Testis (tissue), 2 donors: ENCODE measurements at regions not wholly inside any gene's neighbourhood (a gene's known extent, or its start where the extent isn't known, plus 50 kb on each side); places are given as distances from the start of the nearest gene placed in this dataset.

Experiments used
- DNase-seq: peaks from one replicate; pipeline ENCODE4 v3.0.0-alpha.2; 2019
- H3K27ac ChIP-seq, 2 donors: fragments of 200-600 bp; sonication (generic); one replicate each; pipeline ENCODE4 v1.5.1; 2019
- H3K27me3 ChIP-seq: fragments of 200-600 bp; sonication (generic); one replicate; pipeline ENCODE4 v1.5.1; 2019
- H3K36me3 ChIP-seq: fragments of 200-600 bp; sonication (generic); one replicate; pipeline ENCODE4 v1.5.1; 2017; ENCODE audit warnings: low read depth; ENCODE audit errors: missing control alignments
- H3K4me1 ChIP-seq: fragments of 200-600 bp; sonication (generic); one replicate; pipeline ENCODE4 v1.5.1; 2019
- H3K4me3 ChIP-seq, 2 donors: fragments of 200-600 bp; sonication (generic); one replicate each; pipeline ENCODE4 v1.5.1; 2017 to 2019
- H3K9me3 ChIP-seq: fragments of 200-600 bp; sonication (generic); one replicate; pipeline ENCODE4 v1.5.1; 2017
- POLR2A ChIP-seq: fragments of 450-650 bp; IDR thresholded peaks from one replicate; pipeline ENCODE4 v1.6.1; 2017; ENCODE audit warnings: antibody characterized with exemption, mild to moderate bottlenecking, moderate library complexity
- WGBS, 2 donors: methylation state at CpG; one replicate each; pipeline ENCODE4 v1.1.5; 2018; 5-methylcytosine and 5-hydroxymethylcytosine counted together
- intact Hi-C: fragments of 100-400 bp; cut with DNase I; formaldehyde crosslinking; loops from one replicate; pipeline ENCODE4 v1.15.1; 2023; ENCODE audit warnings: low total_unique reads
- TF ChIP-seq, protein P1 (sequence below), 3 experiments: fragments of 450-650 bp in 2 of 3; fragments of 200-600 bp in 1 of 3; sonication (generic) in 1 of 3; IDR thresholded peaks; one replicate each; pipeline ENCODE4 v1.5.1; 2016 to 2019; ENCODE audit warnings: antibody characterized with exemption in 3 of 3, mild to moderate bottlenecking in 2 of 3, moderate library complexity in 1 of 3

DNA sequence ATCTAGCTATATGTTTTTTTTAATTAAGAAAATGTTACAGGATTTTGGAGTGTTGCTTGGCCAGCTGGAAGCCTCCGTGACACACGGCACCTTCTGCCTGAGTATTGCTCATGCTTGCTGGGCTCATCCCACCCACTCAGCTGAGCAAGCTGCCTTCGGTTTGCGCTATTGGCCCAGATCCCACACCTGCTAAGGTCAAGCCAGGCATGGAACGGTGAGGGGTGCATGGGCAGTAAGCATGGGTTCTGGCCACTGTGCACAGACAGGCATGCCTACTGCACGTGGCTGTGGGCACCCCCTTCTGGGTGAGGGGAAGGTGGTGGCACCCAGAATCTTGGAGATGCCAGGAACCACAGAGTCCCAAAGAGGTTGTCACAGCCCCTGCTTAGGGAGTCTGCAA lies 1178.4 kb upstream of the PCDH7 start:
- H3K36me3 ChIP-seq = no peaks in the 10 kb centered on the region
- no peaks in the 10 kb centered on the region for H3K27me3 ChIP-seq
- no peaks in the 10 kb centered on the region for H3K9me3 ChIP-seq
- no peaks in the 10 kb centered on the region for H3K4me1 ChIP-seq
- intact Hi-C loops = no loop called here
- DNase-seq = no peak
- H3K27ac ChIP-seq = no peak overlapping the region
- 66 to 69% methylated on average over 3 to 6 of the region's 6 CpGs for WGBS, 2 donors
- TF ChIP-seq, protein P1, sequence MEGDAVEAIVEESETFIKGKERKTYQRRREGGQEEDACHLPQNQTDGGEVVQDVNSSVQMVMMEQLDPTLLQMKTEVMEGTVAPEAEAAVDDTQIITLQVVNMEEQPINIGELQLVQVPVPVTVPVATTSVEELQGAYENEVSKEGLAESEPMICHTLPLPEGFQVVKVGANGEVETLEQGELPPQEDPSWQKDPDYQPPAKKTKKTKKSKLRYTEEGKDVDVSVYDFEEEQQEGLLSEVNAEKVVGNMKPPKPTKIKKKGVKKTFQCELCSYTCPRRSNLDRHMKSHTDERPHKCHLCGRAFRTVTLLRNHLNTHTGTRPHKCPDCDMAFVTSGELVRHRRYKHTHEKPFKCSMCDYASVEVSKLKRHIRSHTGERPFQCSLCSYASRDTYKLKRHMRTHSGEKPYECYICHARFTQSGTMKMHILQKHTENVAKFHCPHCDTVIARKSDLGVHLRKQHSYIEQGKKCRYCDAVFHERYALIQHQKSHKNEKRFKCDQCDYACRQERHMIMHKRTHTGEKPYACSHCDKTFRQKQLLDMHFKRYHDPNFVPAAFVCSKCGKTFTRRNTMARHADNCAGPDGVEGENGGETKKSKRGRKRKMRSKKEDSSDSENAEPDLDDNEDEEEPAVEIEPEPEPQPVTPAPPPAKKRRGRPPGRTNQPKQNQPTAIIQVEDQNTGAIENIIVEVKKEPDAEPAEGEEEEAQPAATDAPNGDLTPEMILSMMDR (IDR thresholded peaks at IDR 0.05) = no peak
- TF ChIP-seq POLR2A = no peak
- no peak overlapping the region for H3K4me3 ChIP-seq

DNA sequence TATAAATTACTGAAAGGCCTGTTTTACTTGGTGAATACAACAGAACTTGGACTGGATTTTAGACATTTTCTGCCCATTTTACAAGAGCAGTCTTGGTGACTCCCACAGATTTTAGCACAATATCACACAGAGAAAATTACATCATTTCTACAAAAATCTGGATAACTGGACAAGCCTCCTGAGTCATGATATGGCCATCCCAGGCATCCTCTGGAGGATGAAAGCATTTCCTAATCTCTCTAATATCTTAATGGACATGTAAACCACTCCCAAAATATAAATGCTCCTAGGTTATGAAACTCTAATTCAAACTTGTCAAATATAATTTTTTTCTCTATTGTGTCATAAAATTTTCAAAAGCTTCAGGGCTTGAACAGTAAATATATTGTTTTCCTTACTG lies 1170.8 kb upstream of the PCDH7 start:
- Histone ChIP-seq H3K4me1 (no peaks in the 10 kb centered on the region), H3K27ac (no peak overlapping the region), H3K27me3 (no peaks in the 10 kb centered on the region), H3K36me3 (no peaks in the 10 kb centered on the region), H3K4me3 (no peak overlapping the region), H3K9me3 (no peaks in the 10 kb centered on the region)
- intact Hi-C loops = no loop called here
- no peak for TF ChIP-seq POLR2A
- TF ChIP-seq, protein P1 (IDR thresholded peaks at IDR 0.05) = no peak
- DNase-seq = no peak

DNA sequence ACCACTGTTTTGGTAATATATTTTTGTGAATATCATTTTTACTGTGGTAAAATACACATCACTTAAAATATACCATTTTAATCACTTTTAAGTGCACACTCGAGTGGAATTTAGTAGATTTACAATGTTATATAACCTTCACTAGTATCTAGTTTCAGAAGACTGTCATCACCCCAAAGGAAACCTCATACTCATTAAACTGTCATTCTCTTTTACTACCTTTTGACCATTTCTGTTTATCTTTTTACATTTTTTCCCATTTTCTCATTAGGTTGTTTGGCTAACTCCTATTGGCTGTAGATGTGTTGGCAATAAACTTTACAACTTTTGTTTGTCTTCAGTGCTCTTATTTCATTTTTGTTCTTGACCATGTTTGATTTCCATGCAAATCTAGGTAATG lies 1168.3 kb upstream of the PCDH7 start:
- intact Hi-C loops = no loop called here
- WGBS, 2 donors = 78 to 80% methylated on average over 1 of the region's 1 CpG
- no peak for DNase-seq

DNA sequence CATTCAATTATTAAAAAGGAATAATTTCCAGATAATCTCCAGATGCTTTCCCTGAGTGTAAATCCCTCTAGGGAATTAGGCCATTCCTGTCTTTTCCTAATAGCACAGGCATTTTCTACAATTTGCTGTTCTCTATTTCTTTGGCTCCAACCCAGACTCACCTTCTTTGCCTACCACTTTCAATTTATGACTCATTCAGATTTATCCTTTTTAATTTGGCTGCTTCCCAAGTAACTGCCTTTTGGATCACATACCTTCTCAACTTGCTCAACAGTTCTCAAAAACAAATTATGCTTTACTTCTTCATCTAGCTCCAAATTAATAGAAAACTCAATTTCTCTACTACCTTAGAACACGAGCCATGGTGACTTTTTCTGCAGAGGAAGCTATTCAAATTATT lies 1166.3 kb upstream of the PCDH7 start:
- TF ChIP-seq POLR2A = no peak
- TF ChIP-seq, protein P1 (IDR thresholded peaks at IDR 0.05) = no peak
- H3K36me3 ChIP-seq = no peaks in the 10 kb centered on the region
- no peaks in the 10 kb centered on the region for H3K4me1 ChIP-seq
- WGBS, 2 donors = 54 to 70% methylated on average over 1 of the region's 1 CpG
- intact Hi-C loops = no loop called here
- no peak for DNase-seq
- H3K27me3 ChIP-seq = no peaks in the 10 kb centered on the region
- H3K9me3 ChIP-seq = no peaks in the 10 kb centered on the region
- H3K4me3 ChIP-seq = no peak overlapping the region
- H3K27ac ChIP-seq = no peak overlapping the region

More for the DNA sequence above, 1168.3 kb upstream of the PCDH7 start:
- Histone ChIP-seq H3K27ac (no peak overlapping the region), H3K36me3 (no peaks in the 10 kb centered on the region), H3K9me3 (no peaks in the 10 kb centered on the region), H3K4me3 (no peak overlapping the region), H3K4me1 (no peaks in the 10 kb centered on the region), H3K27me3 (no peaks in the 10 kb centered on the region)
- TF ChIP-seq, protein P1 (IDR thresholded peaks at IDR 0.05) = no peak
- TF ChIP-seq POLR2A = no peak

DNA sequence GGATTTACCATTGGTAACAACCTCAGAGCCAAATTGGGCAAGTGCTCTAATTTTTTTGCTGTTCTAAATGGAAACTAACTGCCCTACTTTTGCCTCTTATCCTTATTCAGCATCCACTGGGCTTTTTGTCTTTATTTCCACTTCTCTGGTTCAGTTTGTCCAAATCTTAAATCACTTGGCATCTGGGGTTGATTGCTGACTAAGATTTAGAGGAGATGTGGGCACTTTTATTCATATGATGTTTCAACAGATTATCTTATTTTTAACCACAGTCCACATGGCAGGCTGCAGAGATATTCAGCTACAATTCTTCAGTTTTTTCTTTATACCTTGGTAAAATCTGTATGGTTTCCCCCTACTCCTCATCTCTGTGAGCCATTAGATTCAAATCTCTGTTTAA lies 1161.4 kb upstream of the PCDH7 start:
- no peak overlapping the region for H3K4me3 ChIP-seq
- DNase-seq = no peak
- no peaks in the 10 kb centered on the region for H3K9me3 ChIP-seq
- intact Hi-C loops = no loop called here
- H3K4me1 ChIP-seq = no peaks in the 10 kb centered on the region
- TF ChIP-seq, protein P1 (IDR thresholded peaks at IDR 0.05) = no peak
- no peak for TF ChIP-seq POLR2A
- no peak overlapping the region for H3K27ac ChIP-seq
- no peaks in the 10 kb centered on the region for H3K36me3 ChIP-seq
- no peaks in the 10 kb centered on the region for H3K27me3 ChIP-seq
